Caco-2 (cell line): ENCODE measurements at regions not wholly inside any gene's neighbourhood (a gene's known extent, or its start where the extent isn't known, plus 50 kb on each side); places are given as distances from the start of the nearest gene placed in this dataset.

Experiments used
- BruUV-seq: library from RNA; stranded (reverse); fragments of 400-500 nt; replicated peaks from 2 replicates; lab custom pipeline; 2021; lab: Mats Ljungman, UMichigan
- CTCF ChIA-PET: fragments of 300-600 bp; sonication (Branson Sonifier 250); formaldehyde crosslinking; loops from one replicate; lab custom pipeline; 2022; ENCODE audit warnings: antibody characterized with exemption; lab: Charles Lee
- POLR2A ChIA-PET: fragments of 300-600 bp; sonication (Branson Sonifier 250); formaldehyde crosslinking; loops from one replicate; lab custom pipeline; 2022; ENCODE audit warnings: antibody characterized with exemption; lab: Charles Lee
- DNase-seq, 2 experiments: peaks; one replicate each; pipeline versions ENCODE4 v3.0.0 to v3.0.0-alpha.2; 2020 to 2022
- H3K27me3 ChIP-seq: replicated peaks from 2 replicates; pipeline ENCODE4 v1.6.0; 2011; ENCODE audit warnings: low read length; ENCODE audit not compliant: control insufficient read depth, insufficient read depth
- H3K36me3 ChIP-seq: 2 replicates; pipeline ENCODE4 v1.5.1; 2011; ENCODE audit warnings: low read length; ENCODE audit not compliant: control insufficient read depth, insufficient read depth
- H3K4me1 ChIP-seq: fragments of 250-450 bp; sonication (Bioruptor Pico); 2 replicates; pipeline ENCODE4 v1.5.1; 2020; ENCODE audit warnings: mild to moderate bottlenecking
- H3K4me3 ChIP-seq: 2 replicates; pipeline ENCODE4 v1.5.1; 2011; ENCODE audit warnings: low read depth, mild to moderate bottlenecking, control low read depth, low read length
- H3K9me3 ChIP-seq: fragments of 250-450 bp; sonication (Bioruptor Pico); 2 replicates; pipeline ENCODE4 v1.5.1; 2020; ENCODE audit warnings: mild to moderate bottlenecking, moderate library complexity
- H3K27ac Mint-ChIP-seq: one replicate; pipeline ENCODE4 v1.8.0; 2022; ENCODE audit warnings: mixed read lengths; ENCODE audit not compliant: unreplicated experiment
- H3K27me3 Mint-ChIP-seq: one replicate; pipeline ENCODE4 v1.8.0; 2022; ENCODE audit warnings: mixed read lengths; ENCODE audit not compliant: insufficient read depth, unreplicated experiment
- H3K36me3 Mint-ChIP-seq: one replicate; pipeline ENCODE4 v1.8.0; 2022; ENCODE audit warnings: mild to moderate bottlenecking, mixed read lengths; ENCODE audit not compliant: insufficient read depth, unreplicated experiment
- H3K4me1 Mint-ChIP-seq: one replicate; pipeline ENCODE4 v1.8.0; 2022; ENCODE audit warnings: low read depth, mixed read lengths; ENCODE audit not compliant: unreplicated experiment
- H3K4me3 Mint-ChIP-seq: one replicate; pipeline ENCODE4 v1.8.0; 2022; ENCODE audit warnings: mild to moderate bottlenecking, moderate library complexity, mixed read lengths; ENCODE audit not compliant: unreplicated experiment
- H3K9me3 Mint-ChIP-seq: one replicate; pipeline ENCODE4 v1.8.0; 2022; ENCODE audit warnings: mixed read lengths; ENCODE audit not compliant: unreplicated experiment
- CTCF ChIP-seq, 2 experiments: fragments of 200-600 bp in 1 of 2; IDR thresholded peaks; 1 replicate in 1 of 2; 2 replicates in 1 of 2; pipeline versions ENCODE4 v1.5.1 to v1.8.0; 2011 to 2022; ENCODE audit warnings: antibody characterized with exemption in 1 of 2, control low read depth in 1 of 2, inconsistent platforms in 1 of 2, low read depth in 1 of 2, low read length in 1 of 2, mild to moderate bottlenecking in 1 of 2, moderate library complexity in 1 of 2; ENCODE audit not compliant: insufficient read depth in 1 of 2, severe bottlenecking in 1 of 2, unreplicated experiment in 1 of 2
- intact Hi-C: fragments of 100-400 bp; cut with micrococcal nuclease; formaldehyde crosslinking; loops from one replicate; pipeline ENCODE4 v1.10.0; 2022; ENCODE audit not compliant: unreplicated experiment

- H3K27me3 Mint-ChIP-seq = no peaks in the 10 kb centered on the region
- H3K9me3 Mint-ChIP-seq = no peaks in the 10 kb centered on the region
- H3K4me3 Mint-ChIP-seq = no peak overlapping the region
- intact Hi-C loops = loop anchor here (2.0 kb wide), 1 partner anchor 119 kb away; no protein-coding TSS in a partner anchor
- no peaks in the 10 kb centered on the region for H3K27me3 ChIP-seq
- no peaks in the 10 kb centered on the region for H3K36me3 Mint-ChIP-seq
- H3K4me1 Mint-ChIP-seq = peaks cover 18% of the 10 kb centered on the region
- H3K27ac Mint-ChIP-seq = peak overlapping the region; percentile 76
- no peaks in the 10 kb centered on the region for H3K9me3 ChIP-seq
- BruUV-seq = no TSS peak
- TF ChIP-seq CTCF (IDR thresholded peaks at IDR 0.05; ENCODE audit: insufficient read depth in 1 of 2, low read depth in 1 of 2, low read length in 1 of 2, severe bottlenecking in 1 of 2, unreplicated experiment in 1 of 2) = no peak
- H3K4me1 ChIP-seq = peaks cover 30% of the 10 kb centered on the region
- no peak overlapping the region for H3K4me3 ChIP-seq
- POLR2A ChIA-PET = no interaction called here
- H3K36me3 ChIP-seq = no peaks in the 10 kb centered on the region
- no peak for DNase-seq
- CTCF ChIA-PET = no interaction called here
These were observed 222.8 kb downstream of the RHOU start for GRCh38 chr1:228958121-228958520.

- Mint-ChIP-seq H3K4me3 (peak overlapping the region; percentile 5), H3K9me3 (no peaks in the 10 kb centered on the region), H3K27ac (peak overlapping the region; percentile 76), H3K4me1 (peaks cover 20% of the 10 kb centered on the region), H3K27me3 (no peaks in the 10 kb centered on the region), H3K36me3 (no peaks in the 10 kb centered on the region)
- CTCF ChIA-PET = no interaction called here
- POLR2A ChIA-PET = no interaction called here
- intact Hi-C loops = loop anchor here (2.0 kb wide), 1 partner anchor 120 kb away; no protein-coding TSS in a partner anchor
- TF ChIP-seq CTCF (IDR thresholded peaks at IDR 0.05; ENCODE audit: insufficient read depth in 1 of 2, low read depth in 1 of 2, low read length in 1 of 2, severe bottlenecking in 1 of 2, unreplicated experiment in 1 of 2) = no peak
- no TSS peak for BruUV-seq
- Histone ChIP-seq H3K4me1 (peaks cover 35% of the 10 kb centered on the region), H3K9me3 (no peaks in the 10 kb centered on the region), H3K27me3 (no peaks in the 10 kb centered on the region), H3K36me3 (no peaks in the 10 kb centered on the region), H3K4me3 (no peak overlapping the region)
- DNase-seq = no peak
These were observed 223.5 kb downstream of the RHOU start for GRCh38 chr1:228958741-228959140.

- peaks cover 46% of the 10 kb centered on the region for H3K4me1 ChIP-seq
- H3K4me3 ChIP-seq = no peak overlapping the region
- intact Hi-C loops = no loop called here
- H3K9me3 Mint-ChIP-seq = no peaks in the 10 kb centered on the region
- H3K4me3 Mint-ChIP-seq = no peak overlapping the region
- TF ChIP-seq CTCF (IDR thresholded peaks at IDR 0.05; ENCODE audit: insufficient read depth in 1 of 2, low read depth in 1 of 2, low read length in 1 of 2, severe bottlenecking in 1 of 2, unreplicated experiment in 1 of 2) = no peak
- H3K27ac Mint-ChIP-seq = no peak overlapping the region
- H3K4me1 Mint-ChIP-seq = peaks cover 33% of the 10 kb centered on the region
- peaks cover 7% of the 10 kb centered on the region for H3K36me3 Mint-ChIP-seq
- ChIA-PET POLR2A (no interaction called here), CTCF (no interaction called here)
- no peaks in the 10 kb centered on the region for H3K27me3 Mint-ChIP-seq
- H3K36me3 ChIP-seq = no peaks in the 10 kb centered on the region
- H3K27me3 ChIP-seq = no peaks in the 10 kb centered on the region
- BruUV-seq = no TSS peak
- no peak for DNase-seq
- H3K9me3 ChIP-seq = no peaks in the 10 kb centered on the region
These were observed 225.4 kb downstream of the RHOU start for GRCh38 chr1:228960705-228961104.
